ENCODE measurements at regions not wholly inside any gene's neighbourhood (a gene's known extent, or its start where the extent isn't known, plus 50 kb on each side); places are given as distances from the start of the nearest gene placed in this dataset.

DNA sequence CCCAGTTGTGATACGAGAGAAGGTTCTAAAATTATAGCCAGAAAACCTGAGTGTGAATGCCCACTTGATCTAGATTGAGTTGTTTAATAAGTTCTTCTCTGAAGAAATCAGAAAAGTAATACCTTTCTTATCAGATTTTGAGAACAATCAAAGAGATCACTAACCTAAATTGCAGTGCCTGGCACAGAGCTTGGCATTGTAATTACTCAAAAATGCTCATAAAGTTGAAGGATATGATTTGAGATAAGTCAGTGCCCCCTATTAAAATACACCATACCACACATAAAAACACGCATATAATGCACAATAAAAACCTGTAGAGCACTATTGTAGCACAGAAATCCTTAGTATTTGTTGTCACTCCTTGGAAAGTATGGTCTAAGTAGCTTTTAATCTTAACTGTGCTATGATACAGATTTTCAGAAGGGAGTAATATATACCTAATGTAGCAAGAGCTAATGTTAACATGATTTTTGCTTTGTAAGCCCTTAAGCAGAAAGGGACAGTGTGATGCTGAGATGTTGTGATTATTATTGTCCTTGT lies 257.5 kb upstream of the CDH18 start:
- ATAC-seq, result no peak
- no peak for TF ChIP-seq ISL1 (CRISPR knock-in tag; IDR thresholded peaks at IDR 0.05)
- no peak for TF ChIP-seq RARB (CRISPR knock-in tag; IDR thresholded peaks at IDR 0.05)
- no peak for TF ChIP-seq ARNTL (CRISPR knock-in tag; IDR thresholded peaks at IDR 0.05; ENCODE audit: borderline replicate concordance, low read depth)
- TF ChIP-seq, protein P1, sequence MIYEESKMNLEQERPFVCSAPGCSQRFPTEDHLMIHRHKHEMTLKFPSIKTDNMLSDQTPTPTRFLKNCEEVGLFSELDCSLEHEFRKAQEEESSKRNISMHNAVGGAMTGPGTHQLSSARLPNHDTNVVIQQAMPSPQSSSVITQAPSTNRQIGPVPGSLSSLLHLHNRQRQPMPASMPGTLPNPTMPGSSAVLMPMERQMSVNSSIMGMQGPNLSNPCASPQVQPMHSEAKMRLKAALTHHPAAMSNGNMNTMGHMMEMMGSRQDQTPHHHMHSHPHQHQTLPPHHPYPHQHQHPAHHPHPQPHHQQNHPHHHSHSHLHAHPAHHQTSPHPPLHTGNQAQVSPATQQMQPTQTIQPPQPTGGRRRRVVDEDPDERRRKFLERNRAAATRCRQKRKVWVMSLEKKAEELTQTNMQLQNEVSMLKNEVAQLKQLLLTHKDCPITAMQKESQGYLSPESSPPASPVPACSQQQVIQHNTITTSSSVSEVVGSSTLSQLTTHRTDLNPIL (CRISPR knock-in tag; IDR thresholded peaks at IDR 0.05; ENCODE audit: low read depth), result no peak
- TF ChIP-seq ZFP30 (CRISPR knock-in tag; IDR thresholded peaks at IDR 0.05), result no peak
- TF ChIP-seq ZC3H10 (CRISPR knock-in tag; IDR thresholded peaks at IDR 0.05), result no peak
- TF ChIP-seq ESRRG (CRISPR knock-in tag; IDR thresholded peaks at IDR 0.05), result no peak
- TF ChIP-seq BACH2 (CRISPR knock-in tag; IDR thresholded peaks at IDR 0.05; ENCODE audit: borderline replicate concordance), result no peak
- TF ChIP-seq, protein P2, sequence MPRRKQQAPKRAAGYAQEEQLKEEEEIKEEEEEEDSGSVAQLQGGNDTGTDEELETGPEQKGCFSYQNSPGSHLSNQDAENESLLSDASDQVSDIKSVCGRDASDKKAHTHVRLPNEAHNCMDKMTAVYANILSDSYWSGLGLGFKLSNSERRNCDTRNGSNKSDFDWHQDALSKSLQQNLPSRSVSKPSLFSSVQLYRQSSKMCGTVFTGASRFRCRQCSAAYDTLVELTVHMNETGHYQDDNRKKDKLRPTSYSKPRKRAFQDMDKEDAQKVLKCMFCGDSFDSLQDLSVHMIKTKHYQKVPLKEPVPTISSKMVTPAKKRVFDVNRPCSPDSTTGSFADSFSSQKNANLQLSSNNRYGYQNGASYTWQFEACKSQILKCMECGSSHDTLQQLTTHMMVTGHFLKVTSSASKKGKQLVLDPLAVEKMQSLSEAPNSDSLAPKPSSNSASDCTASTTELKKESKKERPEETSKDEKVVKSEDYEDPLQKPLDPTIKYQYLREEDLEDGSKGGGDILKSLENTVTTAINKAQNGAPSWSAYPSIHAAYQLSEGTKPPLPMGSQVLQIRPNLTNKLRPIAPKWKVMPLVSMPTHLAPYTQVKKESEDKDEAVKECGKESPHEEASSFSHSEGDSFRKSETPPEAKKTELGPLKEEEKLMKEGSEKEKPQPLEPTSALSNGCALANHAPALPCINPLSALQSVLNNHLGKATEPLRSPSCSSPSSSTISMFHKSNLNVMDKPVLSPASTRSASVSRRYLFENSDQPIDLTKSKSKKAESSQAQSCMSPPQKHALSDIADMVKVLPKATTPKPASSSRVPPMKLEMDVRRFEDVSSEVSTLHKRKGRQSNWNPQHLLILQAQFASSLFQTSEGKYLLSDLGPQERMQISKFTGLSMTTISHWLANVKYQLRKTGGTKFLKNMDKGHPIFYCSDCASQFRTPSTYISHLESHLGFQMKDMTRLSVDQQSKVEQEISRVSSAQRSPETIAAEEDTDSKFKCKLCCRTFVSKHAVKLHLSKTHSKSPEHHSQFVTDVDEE (CRISPR knock-in tag; IDR thresholded peaks at IDR 0.05), result no peak
- TF ChIP-seq ZNF70 (CRISPR knock-in tag; IDR thresholded peaks at IDR 0.05), result no peak
- no peak for TF ChIP-seq ZFP3 (CRISPR knock-in tag; IDR thresholded peaks at IDR 0.05)

DNA sequence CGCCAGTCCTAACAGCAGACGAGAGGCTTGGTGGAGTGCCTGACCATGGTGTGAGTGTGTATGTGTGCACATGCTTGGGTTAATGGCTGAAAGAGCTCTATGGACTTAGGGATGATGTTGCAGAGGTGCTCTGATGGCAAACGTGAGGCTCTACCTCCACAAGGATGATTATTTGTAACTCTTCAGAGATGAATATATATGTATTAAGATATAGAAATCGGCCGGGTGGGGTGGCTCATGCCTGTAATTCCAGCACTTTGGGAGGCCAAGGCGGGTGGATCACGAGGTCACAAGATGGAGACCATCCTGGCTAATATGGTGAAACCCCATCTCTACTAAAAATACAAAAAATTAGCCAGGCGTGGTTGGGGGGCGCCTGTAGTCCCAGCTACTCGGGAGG lies 253.4 kb upstream of the CDH18 start:
- TF ChIP-seq GLIS3 (CRISPR knock-in tag; IDR thresholded peaks at IDR 0.05), result no peak
- no peak for TF ChIP-seq ZNF70 (CRISPR knock-in tag; IDR thresholded peaks at IDR 0.05)
- TF ChIP-seq BACH2 (CRISPR knock-in tag; IDR thresholded peaks at IDR 0.05; ENCODE audit: borderline replicate concordance), result no peak
- TF ChIP-seq ESRRG (CRISPR knock-in tag; IDR thresholded peaks at IDR 0.05), result no peak
- TF ChIP-seq ZNF565 (CRISPR knock-in tag; conservative IDR thresholded peaks at IDR 0.05; ENCODE audit: low read depth), result no peak
- no peak for TF ChIP-seq ZNF8 (CRISPR knock-in tag; IDR thresholded peaks at IDR 0.05)
- TF ChIP-seq PPARA (CRISPR knock-in tag; IDR thresholded peaks at IDR 0.05; ENCODE audit: borderline replicate concordance), result no peak
- TF ChIP-seq, protein P1 (CRISPR knock-in tag; IDR thresholded peaks at IDR 0.05; ENCODE audit: low read depth), result no peak
- TF ChIP-seq, protein P3, sequence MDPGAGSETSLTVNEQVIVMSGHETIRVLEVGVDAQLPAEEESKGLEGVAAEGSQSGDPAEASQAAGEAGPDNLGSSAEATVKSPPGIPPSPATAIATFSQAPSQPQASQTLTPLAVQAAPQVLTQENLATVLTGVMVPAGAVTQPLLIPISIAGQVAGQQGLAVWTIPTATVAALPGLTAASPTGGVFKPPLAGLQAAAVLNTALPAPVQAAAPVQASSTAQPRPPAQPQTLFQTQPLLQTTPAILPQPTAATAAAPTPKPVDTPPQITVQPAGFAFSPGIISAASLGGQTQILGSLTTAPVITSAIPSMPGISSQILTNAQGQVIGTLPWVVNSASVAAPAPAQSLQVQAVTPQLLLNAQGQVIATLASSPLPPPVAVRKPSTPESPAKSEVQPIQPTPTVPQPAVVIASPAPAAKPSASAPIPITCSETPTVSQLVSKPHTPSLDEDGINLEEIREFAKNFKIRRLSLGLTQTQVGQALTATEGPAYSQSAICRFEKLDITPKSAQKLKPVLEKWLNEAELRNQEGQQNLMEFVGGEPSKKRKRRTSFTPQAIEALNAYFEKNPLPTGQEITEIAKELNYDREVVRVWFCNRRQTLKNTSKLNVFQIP (CRISPR knock-in tag; IDR thresholded peaks at IDR 0.05; ENCODE audit: borderline replicate concordance, low read depth), result no peak
- no peak for TF ChIP-seq TOX (CRISPR knock-in tag; IDR thresholded peaks at IDR 0.05; ENCODE audit: borderline replicate concordance)
- TF ChIP-seq ZFP30 (CRISPR knock-in tag; IDR thresholded peaks at IDR 0.05), result no peak
- TF ChIP-seq, protein P4, sequence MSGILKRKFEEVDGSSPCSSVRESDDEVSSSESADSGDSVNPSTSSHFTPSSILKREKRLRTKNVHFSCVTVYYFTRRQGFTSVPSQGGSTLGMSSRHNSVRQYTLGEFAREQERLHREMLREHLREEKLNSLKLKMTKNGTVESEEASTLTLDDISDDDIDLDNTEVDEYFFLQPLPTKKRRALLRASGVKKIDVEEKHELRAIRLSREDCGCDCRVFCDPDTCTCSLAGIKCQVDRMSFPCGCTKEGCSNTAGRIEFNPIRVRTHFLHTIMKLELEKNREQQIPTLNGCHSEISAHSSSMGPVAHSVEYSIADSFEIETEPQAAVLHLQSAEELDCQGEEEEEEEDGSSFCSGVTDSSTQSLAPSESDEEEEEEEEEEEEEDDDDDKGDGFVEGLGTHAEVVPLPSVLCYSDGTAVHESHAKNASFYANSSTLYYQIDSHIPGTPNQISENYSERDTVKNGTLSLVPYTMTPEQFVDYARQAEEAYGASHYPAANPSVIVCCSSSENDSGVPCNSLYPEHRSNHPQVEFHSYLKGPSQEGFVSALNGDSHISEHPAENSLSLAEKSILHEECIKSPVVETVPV (CRISPR knock-in tag; IDR thresholded peaks at IDR 0.05), result no peak
- no peak for TF ChIP-seq CSDC2 (CRISPR knock-in tag; IDR thresholded peaks at IDR 0.05)
- no peak for TF ChIP-seq RARB (CRISPR knock-in tag; IDR thresholded peaks at IDR 0.05)
- TF ChIP-seq TCF4 (CRISPR knock-in tag; IDR thresholded peaks at IDR 0.05; ENCODE audit: borderline replicate concordance), result no peak
- no peak for TF ChIP-seq ARNTL (CRISPR knock-in tag; IDR thresholded peaks at IDR 0.05; ENCODE audit: borderline replicate concordance, low read depth)
- TF ChIP-seq SNAI2 (CRISPR knock-in tag; IDR thresholded peaks at IDR 0.05), result no peak
- TF ChIP-seq, protein P2 (CRISPR knock-in tag; IDR thresholded peaks at IDR 0.05), result no peak
- TF ChIP-seq ZFP3 (CRISPR knock-in tag; IDR thresholded peaks at IDR 0.05), result no peak
- TF ChIP-seq ISL1 (CRISPR knock-in tag; IDR thresholded peaks at IDR 0.05), result no peak
- no peak for ATAC-seq

Measured in SK-N-SH treated with all-trans-retinoic acid at 6 μM for 48 hours (cell line).